Retinal pigment epithelial cell (primary cell): ENCODE measurements at regions not wholly inside any gene's neighbourhood (a gene's known extent, or its start where the extent isn't known, plus 50 kb on each side); places are given as distances from the start of the nearest gene placed in this dataset.

Experiments
- DNase-seq: peaks from one replicate; pipeline ENCODE4 v3.0.0-alpha.2; 2010; ENCODE audit warnings: low read depth
- H3K4me3 ChIP-seq: 2 replicates; pipeline ENCODE4 v1.5.1; 2011; ENCODE audit warnings: mild to moderate bottlenecking, low read length, control low read depth, moderate library complexity
- TF ChIP-seq, protein P1 (sequence below): conservative IDR thresholded peaks from 2 replicates; pipeline ENCODE4 v1.5.1; 2011; ENCODE audit warnings: low read depth, low read length, control low read depth, inconsistent platforms

DNA sequence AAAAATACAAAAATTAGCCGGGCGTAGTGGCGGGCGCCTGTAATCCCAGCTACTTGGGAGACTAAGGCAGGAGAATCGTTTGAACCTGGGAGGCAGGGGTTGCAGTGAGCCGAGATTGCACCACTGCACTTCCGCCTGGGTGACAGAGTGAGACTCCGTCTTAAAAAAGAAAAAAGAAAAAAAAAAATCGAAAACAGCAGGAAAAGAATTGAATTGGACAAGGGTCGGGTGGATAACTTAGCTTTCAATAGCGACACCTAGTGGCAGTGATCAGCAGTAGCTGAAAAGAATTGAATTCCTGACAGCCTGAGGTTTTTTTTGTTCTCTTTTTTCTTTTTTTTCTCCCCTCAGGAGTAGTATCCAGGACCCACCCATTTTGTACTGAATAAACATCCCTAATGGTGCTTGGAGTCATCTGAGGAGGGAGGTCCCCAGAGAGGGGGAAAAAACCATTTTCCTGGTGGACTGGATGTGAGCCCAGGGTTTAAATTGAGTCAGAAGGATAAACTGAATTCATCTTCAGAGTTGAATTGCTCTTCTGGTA lies 55.1 kb downstream of the CYCS start:
- DNase-seq = no peak
- H3K4me3 ChIP-seq = peak overlapping the region; percentile 24
- TF ChIP-seq, protein P1, sequence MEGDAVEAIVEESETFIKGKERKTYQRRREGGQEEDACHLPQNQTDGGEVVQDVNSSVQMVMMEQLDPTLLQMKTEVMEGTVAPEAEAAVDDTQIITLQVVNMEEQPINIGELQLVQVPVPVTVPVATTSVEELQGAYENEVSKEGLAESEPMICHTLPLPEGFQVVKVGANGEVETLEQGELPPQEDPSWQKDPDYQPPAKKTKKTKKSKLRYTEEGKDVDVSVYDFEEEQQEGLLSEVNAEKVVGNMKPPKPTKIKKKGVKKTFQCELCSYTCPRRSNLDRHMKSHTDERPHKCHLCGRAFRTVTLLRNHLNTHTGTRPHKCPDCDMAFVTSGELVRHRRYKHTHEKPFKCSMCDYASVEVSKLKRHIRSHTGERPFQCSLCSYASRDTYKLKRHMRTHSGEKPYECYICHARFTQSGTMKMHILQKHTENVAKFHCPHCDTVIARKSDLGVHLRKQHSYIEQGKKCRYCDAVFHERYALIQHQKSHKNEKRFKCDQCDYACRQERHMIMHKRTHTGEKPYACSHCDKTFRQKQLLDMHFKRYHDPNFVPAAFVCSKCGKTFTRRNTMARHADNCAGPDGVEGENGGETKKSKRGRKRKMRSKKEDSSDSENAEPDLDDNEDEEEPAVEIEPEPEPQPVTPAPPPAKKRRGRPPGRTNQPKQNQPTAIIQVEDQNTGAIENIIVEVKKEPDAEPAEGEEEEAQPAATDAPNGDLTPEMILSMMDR = peak; percentile 85

DNA sequence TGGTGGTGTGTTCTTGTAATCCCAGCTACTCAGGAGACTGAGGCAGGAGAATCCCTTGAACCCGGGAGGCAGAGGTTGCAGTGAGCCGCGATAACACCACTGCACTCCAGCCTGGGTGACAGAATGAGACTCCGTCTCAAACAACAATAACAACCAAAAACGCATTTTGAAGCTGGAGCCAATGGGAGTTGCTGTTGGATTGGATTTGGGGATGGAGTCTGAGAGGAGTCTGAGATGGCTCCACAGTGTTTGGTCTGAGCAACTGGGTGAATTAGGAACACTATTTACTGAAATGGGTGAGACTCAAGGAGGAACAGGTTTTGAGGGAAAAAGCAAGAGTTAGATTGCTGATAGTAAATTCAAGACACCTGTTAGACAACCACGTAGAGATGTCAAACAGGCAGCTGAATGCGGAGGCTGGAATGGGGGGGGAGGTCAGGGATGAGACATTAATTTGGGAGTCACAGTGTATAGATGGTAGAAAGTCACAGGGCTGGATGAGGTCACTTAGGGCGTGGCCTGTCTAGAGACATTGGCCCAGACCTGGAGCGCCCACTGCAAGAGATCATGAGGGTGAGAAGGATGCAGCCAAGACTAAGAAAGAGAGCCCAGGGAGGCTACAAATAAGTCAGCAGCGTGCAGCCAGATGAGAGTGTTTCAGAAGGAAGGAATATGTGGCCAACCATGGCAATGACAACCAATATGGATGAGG lies 56.4 kb downstream of the CYCS start:
- TF ChIP-seq, protein P1 = no peak
- DNase-seq = no peak
- H3K4me3 ChIP-seq = no peak overlapping the region

DNA sequence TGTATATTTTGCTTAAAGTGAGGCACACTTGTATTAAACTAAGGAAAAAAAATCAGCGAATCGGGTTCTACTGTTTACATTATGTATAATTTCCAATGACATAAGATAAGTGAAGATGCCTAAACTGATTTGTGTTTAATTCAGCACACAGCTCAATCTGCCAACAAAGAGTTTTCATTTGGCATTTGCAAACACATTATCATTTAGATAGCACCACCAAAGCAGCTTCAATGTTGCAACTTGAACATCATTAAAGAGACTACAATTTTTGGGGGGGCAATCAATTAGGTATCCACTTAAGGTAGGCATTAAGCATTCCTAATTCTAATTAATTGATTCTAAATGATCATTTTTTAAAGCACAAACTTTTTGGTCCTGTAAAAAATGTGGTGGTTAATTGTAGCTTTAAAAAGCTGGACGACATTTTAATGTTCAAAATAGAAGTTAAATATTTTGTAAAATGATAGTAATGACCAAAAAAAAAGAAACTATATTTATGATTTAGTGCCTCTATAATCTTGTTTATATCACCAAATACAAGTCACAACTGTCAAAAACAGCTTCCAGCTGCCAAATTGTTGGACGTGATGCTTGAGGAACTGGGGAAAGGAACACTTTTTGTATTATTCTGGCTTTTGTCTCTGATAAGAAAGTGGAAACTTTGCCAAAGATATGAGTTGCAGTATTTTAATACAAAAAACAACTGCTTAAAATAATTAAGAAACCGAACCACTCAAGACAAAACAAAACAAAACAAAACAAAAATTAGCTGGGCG lies 57.1 kb downstream of the CYCS start:
- TF ChIP-seq, protein P1 = no peak
- H3K4me3 ChIP-seq = no peak overlapping the region
- no peak for DNase-seq

DNA sequence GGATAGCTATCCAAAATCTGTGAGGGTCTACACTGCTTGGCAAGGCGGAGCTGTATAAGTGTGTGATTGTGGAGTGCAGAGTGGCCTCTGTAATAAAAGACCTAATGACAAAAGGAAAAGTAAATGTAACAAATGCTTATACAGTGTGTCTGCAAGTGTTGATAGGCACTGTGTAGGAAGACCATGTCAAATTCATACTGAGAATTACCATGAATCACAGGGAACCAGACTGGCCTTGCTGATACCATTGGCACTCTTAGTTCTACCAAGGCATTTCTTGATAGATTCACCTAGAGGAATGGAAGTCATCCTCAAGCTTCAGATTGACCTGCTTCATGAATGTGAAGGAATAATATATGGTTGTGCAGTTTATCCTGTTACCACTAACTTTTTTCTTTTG lies 58.8 kb downstream of the CYCS start:
- no peak for DNase-seq
- H3K4me3 ChIP-seq = no peak overlapping the region
- TF ChIP-seq, protein P1 = no peak

DNA sequence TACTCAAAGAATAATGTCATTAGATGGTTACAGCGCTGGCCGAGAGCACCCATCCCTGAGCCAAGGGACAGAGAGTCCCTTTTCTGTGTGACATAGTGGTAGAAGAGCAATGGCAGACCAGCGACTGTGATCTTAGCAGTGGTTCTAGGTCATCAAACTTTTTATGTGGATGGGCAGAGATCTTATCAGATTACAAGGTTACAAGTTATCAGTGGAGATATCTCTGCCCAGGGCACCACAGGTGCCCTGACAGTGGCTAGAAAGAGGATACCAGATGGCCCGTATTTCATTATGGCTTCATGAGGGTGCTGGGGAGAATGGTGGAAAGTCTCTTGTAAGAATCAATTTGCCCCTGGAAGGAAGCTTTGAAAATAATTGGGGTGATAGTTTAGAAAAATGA lies 62.7 kb downstream of the CYCS start:
- no peak for DNase-seq
- no peak overlapping the region for H3K4me3 ChIP-seq
- TF ChIP-seq, protein P1 = no peak

DNA sequence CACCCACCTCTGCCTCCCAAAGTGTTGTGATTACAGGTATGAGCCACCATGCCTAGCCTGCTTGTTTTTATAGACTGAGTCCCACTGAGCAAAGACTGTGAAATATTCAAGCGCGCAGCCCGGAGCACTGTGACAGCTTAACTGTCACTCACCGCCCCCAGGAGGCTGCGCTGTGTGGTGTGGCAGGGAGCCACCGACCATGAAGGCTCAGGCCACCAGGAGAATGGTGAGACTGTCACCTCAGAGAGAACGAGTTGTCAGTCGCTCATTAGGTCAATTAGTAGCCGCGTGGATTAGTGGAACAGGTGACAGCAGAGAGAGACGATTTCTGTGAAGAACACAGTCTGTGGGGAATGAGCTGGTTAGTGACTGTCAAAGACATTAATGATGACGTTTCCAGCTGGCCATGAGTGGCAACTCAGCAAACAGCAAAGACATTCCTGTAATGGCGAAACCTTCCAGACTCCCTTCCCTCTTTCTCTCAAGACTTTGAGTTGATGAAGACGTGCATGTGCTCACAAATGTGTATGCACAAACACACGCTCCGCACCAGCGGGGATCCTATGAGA lies 64.5 kb downstream of the CYCS start:
- TF ChIP-seq, protein P1 = no peak
- DNase-seq = no peak
- H3K4me3 ChIP-seq = no peak overlapping the region
